IMR-90 (cell line): ENCODE measurements at regions not wholly inside any gene's neighbourhood (a gene's known extent, or its start where the extent isn't known, plus 50 kb on each side); places are given as distances from the start of the nearest gene placed in this dataset.

ENCODE experiments used
- ATAC-seq: fragments of 200-7000 bp; cut with Tn5 transposase; 2 replicates; pipeline ENCODE4 v1.9.1; 2020; ENCODE audit warnings: low read depth, mild to moderate bottlenecking, moderate library complexity
- BruUV-seq: library from RNA; stranded (reverse); fragments of 400-500 nt; replicated peaks from 2 replicates; lab custom pipeline; 2021; lab: Mats Ljungman, UMichigan
- CTCF ChIA-PET: fragments of 300-600 bp; formaldehyde crosslinking; extraction: SDS; loops from one replicate; lab custom pipeline; 2021; ENCODE audit warnings: antibody characterized with exemption; lab: Yijun Ruan, JAX
- POLR2A ChIA-PET: fragments of 300-600 bp; sonication (Branson Sonifier 250); formaldehyde crosslinking; loops from one replicate; lab custom pipeline; 2022; ENCODE audit warnings: antibody characterized with exemption; ENCODE audit not compliant: unreplicated experiment; lab: Charles Lee
- DNase-seq: peaks from one replicate; pipeline ENCODE4 v3.0.0; 2013
- H2AFZ ChIP-seq: replicated peaks from 2 replicates; pipeline ENCODE3; 2013; ENCODE audit warnings: low read length, mild to moderate bottlenecking; ENCODE audit not compliant: poor library complexity
- H2AK5ac ChIP-seq: 2 replicates; pipeline ENCODE4 v1.6.1; 2013; ENCODE audit warnings: low read depth, low read length, inconsistent platforms
- H2AK9ac ChIP-seq: replicated peaks from 2 replicates; pipeline ENCODE3; 2013; ENCODE audit warnings: mild to moderate bottlenecking, low read depth, low read length, moderate library complexity; ENCODE audit not compliant: poor library complexity
- H2BK120ac ChIP-seq: 2 replicates; pipeline ENCODE4 v1.6.1; 2013; ENCODE audit warnings: low read depth, low read length, inconsistent platforms
- H2BK15ac ChIP-seq: 3 replicates; pipeline ENCODE4 v1.6.1; 2013; ENCODE audit warnings: low read depth, low read length, inconsistent platforms
- H2BK20ac ChIP-seq: 2 replicates; pipeline ENCODE4 v1.6.1; 2013; ENCODE audit warnings: low read depth, mild to moderate bottlenecking, inconsistent platforms, low read length, moderate library complexity
- H2BK5ac ChIP-seq: 2 replicates; pipeline ENCODE4 v1.6.1; 2013; ENCODE audit warnings: mild to moderate bottlenecking, low read depth, low read length, inconsistent platforms; ENCODE audit not compliant: poor library complexity, severe bottlenecking
- H3K14ac ChIP-seq: replicated peaks from 2 replicates; pipeline ENCODE4 v1.6.1; 2013; ENCODE audit warnings: low read depth, low read length, inconsistent platforms
- H3K18ac ChIP-seq: 2 replicates; pipeline ENCODE4 v1.6.1; 2013; ENCODE audit warnings: low read depth, low read length, control low read depth
- H3K23ac ChIP-seq: 2 replicates; pipeline ENCODE4 v1.6.1; 2013; ENCODE audit warnings: low read depth, low read length, inconsistent platforms
- H3K27ac ChIP-seq: 2 replicates; pipeline ENCODE4 v1.5.1; 2013; ENCODE audit warnings: mild to moderate bottlenecking, control low read depth, low read length; ENCODE audit not compliant: insufficient read depth
- H3K27me3 ChIP-seq: 2 replicates; pipeline ENCODE4 v1.6.1; 2013; ENCODE audit warnings: low read length; ENCODE audit not compliant: control insufficient read depth, insufficient read depth
- H3K36me3 ChIP-seq: 2 replicates; pipeline ENCODE4 v1.6.1; 2013; ENCODE audit warnings: low read length, mixed read lengths; ENCODE audit not compliant: control insufficient read depth, insufficient read depth
- H3K4ac ChIP-seq: 2 replicates; pipeline ENCODE4 v1.6.1; 2013; ENCODE audit warnings: low read depth, low read length, inconsistent platforms
- H3K4me1 ChIP-seq: 2 replicates; pipeline ENCODE4 v1.6.1; 2013; ENCODE audit warnings: low read length, mixed read lengths; ENCODE audit not compliant: control insufficient read depth, insufficient read depth
- H3K4me2 ChIP-seq: 2 replicates; pipeline ENCODE4 v1.6.1; 2013; ENCODE audit warnings: low read depth, mild to moderate bottlenecking, control low read depth, low read length, moderate library complexity
- H3K4me3 ChIP-seq: 2 replicates; pipeline ENCODE4 v1.5.1; 2013; ENCODE audit warnings: low read depth, mild to moderate bottlenecking, control low read depth, low read length, moderate library complexity; ENCODE audit not compliant: insufficient read depth
- H3K56ac ChIP-seq: 2 replicates; pipeline ENCODE4 v1.6.1; 2013; ENCODE audit warnings: low read length, inconsistent platforms; ENCODE audit not compliant: insufficient read depth; ENCODE audit errors: extremely low read depth
- H3K79me1 ChIP-seq, 2 experiments: 2 replicates each; pipeline ENCODE4 v1.6.1; 2013; ENCODE audit warnings: low read length in 2 of 2, inconsistent platforms in 1 of 2, low read depth in 1 of 2
- H3K9ac ChIP-seq: 2 replicates; pipeline ENCODE4 v1.6.1; 2013; ENCODE audit warnings: low read depth, low read length, control low read depth
- H3K9me1 ChIP-seq: 2 replicates; pipeline ENCODE4 v1.6.1; 2013; ENCODE audit warnings: low read length, inconsistent platforms; ENCODE audit not compliant: insufficient read depth
- H3K9me3 ChIP-seq: 2 replicates; pipeline ENCODE4 v1.6.1; 2013; ENCODE audit warnings: low read length; ENCODE audit not compliant: control insufficient read depth, insufficient read depth
- H4K20me1 ChIP-seq: 2 replicates; pipeline ENCODE4 v1.6.1; 2013; ENCODE audit warnings: low read length, inconsistent platforms; ENCODE audit not compliant: insufficient read depth
- H4K5ac ChIP-seq: 2 replicates; pipeline ENCODE4 v1.6.1; 2013; ENCODE audit warnings: mild to moderate bottlenecking, low read depth, low read length, control low read depth
- H4K8ac ChIP-seq, 2 experiments: 2 replicates each; pipeline ENCODE4 v1.6.1; 2013; ENCODE audit warnings: low read depth in 2 of 2, low read length in 2 of 2, control low read depth in 1 of 2, inconsistent platforms in 1 of 2
- H4K91ac ChIP-seq: 2 replicates; pipeline ENCODE4 v1.6.1; 2013; ENCODE audit warnings: low read depth, low read length, inconsistent platforms; ENCODE audit not compliant: insufficient read depth
- CEBPB ChIP-seq: IDR thresholded peaks from 2 replicates; pipeline ENCODE4 v1.6.1; 2012; ENCODE audit warnings: low read depth, low read length, improper control_type of control experiment
- dilution Hi-C: fragments of 300-500 bp; cut with HindIII; formaldehyde crosslinking; loops from one replicate; pipeline ENCODE4 v1.14.3; 2018; ENCODE audit warnings: low sequenced_read_pairs; ENCODE audit not compliant: unreplicated experiment
- in situ Hi-C: fragments of 300-500 bp; cut with MboI; formaldehyde crosslinking; loops from 3 replicates; pipeline ENCODE4 v1.14.3; 2019; ENCODE audit warnings: low sequenced_read_pairs, inconsistent platforms, mixed read lengths
- intact Hi-C: fragments of 100-400 bp; cut with micrococcal nuclease; formaldehyde crosslinking; loops from 2 replicates; pipeline ENCODE4 v1.10.0; 2022
- TF ChIP-seq, protein P1 (sequence below): fragments of 150-350 bp; IDR thresholded peaks from 2 replicates; pipeline ENCODE4 v1.6.1; 2017; ENCODE audit warnings: mild to moderate bottlenecking, antibody characterized with exemption, low read length, low read depth

GRCh38 chr21:35361988-35362387 lies 312.9 kb upstream of the RUNX1 start:
- Histone ChIP-seq H4K20me1 (no peaks in the 10 kb centered on the region), H2BK120ac (no peak overlapping the region), H3K4ac (no peak overlapping the region), H4K5ac (no peak overlapping the region), H3K27me3 (no peaks in the 10 kb centered on the region), H3K56ac (no peak overlapping the region), H3K9me1 (no peaks in the 10 kb centered on the region), H2AK5ac (no peak overlapping the region), H3K36me3 (no peaks in the 10 kb centered on the region), H3K4me3 (no peak overlapping the region), H3K27ac (no peak overlapping the region), H3K18ac (no peak overlapping the region), H2BK20ac (no peak overlapping the region), H3K9me3 (no peaks in the 10 kb centered on the region), H4K91ac (no peak overlapping the region), H2BK5ac (no peak overlapping the region), H3K4me2 (no peak overlapping the region), H3K4me1 (no peaks in the 10 kb centered on the region), H3K9ac (no peak overlapping the region), H2AK9ac (no peak overlapping the region), H3K79me1 (no peaks in the 10 kb centered on the region), H2AFZ (no peak overlapping the region), H3K14ac (no peak overlapping the region), H2BK15ac (no peak overlapping the region), H4K8ac (no peak overlapping the region), H3K23ac (no peak overlapping the region)
- in situ Hi-C loops: no loop called here
- TF ChIP-seq, protein P1, sequence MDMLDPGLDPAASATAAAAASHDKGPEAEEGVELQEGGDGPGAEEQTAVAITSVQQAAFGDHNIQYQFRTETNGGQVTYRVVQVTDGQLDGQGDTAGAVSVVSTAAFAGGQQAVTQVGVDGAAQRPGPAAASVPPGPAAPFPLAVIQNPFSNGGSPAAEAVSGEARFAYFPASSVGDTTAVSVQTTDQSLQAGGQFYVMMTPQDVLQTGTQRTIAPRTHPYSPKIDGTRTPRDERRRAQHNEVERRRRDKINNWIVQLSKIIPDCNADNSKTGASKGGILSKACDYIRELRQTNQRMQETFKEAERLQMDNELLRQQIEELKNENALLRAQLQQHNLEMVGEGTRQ: no peak
- TF ChIP-seq CEBPB: peak; percentile 80
- ChIA-PET CTCF (no interaction called here), POLR2A (no interaction called here)
- no TSS peak for BruUV-seq
- dilution Hi-C loops: no loop called here
- intact Hi-C loops: no loop called here
- DNase-seq: no peak
- ATAC-seq: no peak
